ENCODE measurements at regions not wholly inside any gene's neighbourhood (a gene's known extent, or its start where the extent isn't known, plus 50 kb on each side); places are given as distances from the start of the nearest gene placed in this dataset.

DNA sequence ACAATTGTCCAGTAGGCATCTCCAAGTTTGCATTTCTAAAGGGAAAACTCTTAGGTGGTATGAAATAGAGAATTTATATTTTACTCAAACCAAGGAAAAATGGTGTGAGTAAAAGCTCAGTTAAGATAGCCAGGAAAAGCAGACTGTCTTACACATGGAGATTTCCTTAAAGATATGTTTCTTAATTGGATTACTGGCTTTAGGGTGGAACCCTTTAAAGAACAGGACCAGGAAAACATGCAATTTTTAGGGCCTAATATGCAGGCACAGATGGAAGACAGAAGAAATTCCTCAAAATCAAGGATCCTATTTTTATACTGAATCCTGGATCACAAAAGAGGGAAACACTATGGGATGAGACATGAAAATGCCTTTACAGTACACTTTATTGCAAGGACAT, 100.3 kb upstream of the PCDH17 start:
- DNase-seq (ENCODE audit: low spot score in 2 of 2) (no peak), ATAC-seq (no peak)
- Mint-ChIP-seq H3K36me3 (no peaks in the 10 kb centered on the region), H3K27ac (no peak overlapping the region), H3K4me1 (no peaks in the 10 kb centered on the region), H3K9me3 (peaks cover 7% of the 10 kb centered on the region), H3K4me3 (no peak overlapping the region)

- H3K4me3 Mint-ChIP-seq: no peak overlapping the region
- ATAC-seq (no peak), DNase-seq (ENCODE audit: low spot score in 2 of 2) (no peak)
- no peak overlapping the region for H3K27ac Mint-ChIP-seq
- H3K4me1 Mint-ChIP-seq: no peaks in the 10 kb centered on the region
- no peaks in the 10 kb centered on the region for H3K36me3 Mint-ChIP-seq
- peaks cover 13% of the 10 kb centered on the region for H3K9me3 Mint-ChIP-seq
These were observed 84.6 kb upstream of the PCDH17 start for GRCh38 chr13:57546942-57547341.

GRCh38 chr13:57552437-57552836, 79.1 kb upstream of the PCDH17 start:
- DNase-seq (ENCODE audit: low spot score in 2 of 2) (no peak), ATAC-seq (no peak)
- Mint-ChIP-seq H3K27ac (no peak overlapping the region), H3K4me1 (no peaks in the 10 kb centered on the region), H3K36me3 (no peaks in the 10 kb centered on the region), H3K4me3 (no peak overlapping the region), H3K9me3 (peaks cover 8% of the 10 kb centered on the region)

DNA sequence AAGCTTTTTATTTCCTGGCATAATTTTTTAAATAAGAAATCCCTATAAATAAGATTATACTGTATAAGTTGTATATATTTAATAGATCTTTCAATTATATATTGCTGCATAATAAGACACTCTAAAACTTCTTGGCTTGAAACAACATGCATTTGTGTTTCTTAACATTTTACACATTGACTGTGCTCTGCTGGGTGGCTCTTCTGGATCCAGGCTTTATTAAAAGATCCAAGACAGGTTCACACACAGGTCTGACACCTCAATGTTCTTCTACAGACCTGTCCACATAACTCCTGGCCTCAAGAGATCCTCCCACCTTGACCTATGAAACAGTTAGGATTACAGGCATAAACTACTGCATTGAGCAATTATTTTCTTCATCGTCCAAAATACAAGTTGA, 77.6 kb upstream of the PCDH17 start:
- H3K4me3 Mint-ChIP-seq: no peak overlapping the region
- peaks cover 8% of the 10 kb centered on the region for H3K9me3 Mint-ChIP-seq
- H3K4me1 Mint-ChIP-seq: no peaks in the 10 kb centered on the region
- ATAC-seq: no peak
- H3K36me3 Mint-ChIP-seq: no peaks in the 10 kb centered on the region
- no peak overlapping the region for H3K27ac Mint-ChIP-seq
- DNase-seq (ENCODE audit: low spot score in 2 of 2): no peak

GRCh38 chr13:57558051-57558467, 73.5 kb upstream of the PCDH17 start:
- Mint-ChIP-seq H3K27ac (no peak overlapping the region), H3K4me3 (no peak overlapping the region), H3K9me3 (peaks cover 6% of the 10 kb centered on the region), H3K36me3 (no peaks in the 10 kb centered on the region), H3K4me1 (no peaks in the 10 kb centered on the region)
- DNase-seq (ENCODE audit: low spot score in 2 of 2): no peak
- no peak for ATAC-seq

DNA sequence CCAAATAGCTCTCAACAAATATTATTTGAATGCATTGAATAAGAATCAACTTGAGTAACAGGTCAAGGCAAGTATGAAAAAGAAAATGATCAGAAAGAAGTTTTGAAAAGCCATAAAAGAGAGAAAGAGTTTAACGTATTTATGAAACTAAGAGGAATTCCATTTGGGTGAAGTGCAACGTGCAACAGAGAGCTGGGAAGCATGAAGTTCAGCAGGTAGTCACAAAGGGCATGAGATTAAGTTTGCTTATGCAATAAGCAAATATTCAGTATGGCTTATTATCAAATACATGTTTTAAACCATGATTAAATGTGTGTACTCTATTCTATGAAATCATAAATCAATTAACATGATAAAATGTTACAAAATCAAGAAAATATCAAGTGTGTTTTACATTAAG, 62.7 kb upstream of the PCDH17 start:
- H3K9me3 Mint-ChIP-seq: peaks cover 19% of the 10 kb centered on the region
- H3K4me3 Mint-ChIP-seq: no peak overlapping the region
- no peaks in the 10 kb centered on the region for H3K36me3 Mint-ChIP-seq
- no peak for ATAC-seq
- H3K4me1 Mint-ChIP-seq: no peaks in the 10 kb centered on the region
- DNase-seq (ENCODE audit: low spot score in 2 of 2): no peak
- H3K27ac Mint-ChIP-seq: no peak overlapping the region

- no peak for ATAC-seq
- no peak for DNase-seq (ENCODE audit: low spot score in 2 of 2)
- no peaks in the 10 kb centered on the region for H3K36me3 Mint-ChIP-seq
- no peak overlapping the region for H3K27ac Mint-ChIP-seq
- no peaks in the 10 kb centered on the region for H3K4me1 Mint-ChIP-seq
- H3K4me3 Mint-ChIP-seq: no peak overlapping the region
- H3K9me3 Mint-ChIP-seq: peaks cover 22% of the 10 kb centered on the region
These were observed 61.6 kb upstream of the PCDH17 start for GRCh38 chr13:57569986-57570385.
